HL-60/S4 treated with retinoic acid at 250 ng/mL for 4 days and 3 days (cell line): ENCODE measurements at regions not wholly inside any gene's neighbourhood (a gene's known extent, or its start where the extent isn't known, plus 50 kb on each side); places are given as distances from the start of the nearest gene placed in this dataset.
"Not testable (repeated sequence)": the region's sequence is repeated elsewhere in the genome, so short reads cannot be mapped to it uniquely, and the experiment has no call there.

Source experiments
- in situ Hi-C: fragments of 300-500 bp; cut with MboI; formaldehyde crosslinking; loops from 2 replicates; pipeline ENCODE4 v1.7.0; 2022; ENCODE audit warnings: low sequenced_read_pairs

GRCh38 chr5:124870070-124870469, 123.6 kb upstream of the ZNF608 start:
- in situ Hi-C loops = no loop called here

GRCh38 chr5:124871303-124871702, 124.9 kb upstream of the ZNF608 start:
- in situ Hi-C loops = no loop called here

GRCh38 chr5:124872086-124872485, 125.6 kb upstream of the ZNF608 start:
- in situ Hi-C loops = no loop called here

DNA sequence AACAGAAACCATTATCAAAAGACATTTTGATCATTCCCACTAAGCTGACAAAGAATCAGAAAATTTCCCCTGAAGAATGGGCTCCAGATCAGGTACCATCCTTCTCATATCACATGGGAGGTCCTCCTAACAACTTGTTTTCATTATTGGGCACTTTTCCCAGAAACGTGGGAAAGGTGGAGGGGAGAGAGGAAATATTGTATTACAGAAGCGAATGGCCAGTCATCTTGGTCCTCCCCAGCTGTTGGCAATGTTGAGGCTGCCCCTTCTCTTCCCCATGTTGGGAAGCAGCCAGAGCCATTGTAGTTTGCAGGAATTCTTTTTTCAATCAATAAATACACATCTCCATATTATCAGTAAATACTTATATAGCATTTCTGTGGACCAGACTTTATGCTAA, 126.2 kb upstream of the ZNF608 start:
- in situ Hi-C loops = no loop called here

GRCh38 chr5:124873188-124873587, 126.7 kb upstream of the ZNF608 start:
- in situ Hi-C loops = no loop called here

- in situ Hi-C loops = no loop called here
Observed at GRCh38 chr5:124873713-124874112, 127.3 kb upstream of the ZNF608 start.

- in situ Hi-C loops = no loop called here
Observed at GRCh38 chr5:124876566-124876965, 130.1 kb upstream of the ZNF608 start.

GRCh38 chr5:124876983-124877382, 130.5 kb upstream of the ZNF608 start:
- in situ Hi-C loops = no loop called here

- in situ Hi-C loops = no loop called here
Observed at GRCh38 chr5:124877501-124878146, 131.2 kb upstream of the ZNF608 start.

DNA sequence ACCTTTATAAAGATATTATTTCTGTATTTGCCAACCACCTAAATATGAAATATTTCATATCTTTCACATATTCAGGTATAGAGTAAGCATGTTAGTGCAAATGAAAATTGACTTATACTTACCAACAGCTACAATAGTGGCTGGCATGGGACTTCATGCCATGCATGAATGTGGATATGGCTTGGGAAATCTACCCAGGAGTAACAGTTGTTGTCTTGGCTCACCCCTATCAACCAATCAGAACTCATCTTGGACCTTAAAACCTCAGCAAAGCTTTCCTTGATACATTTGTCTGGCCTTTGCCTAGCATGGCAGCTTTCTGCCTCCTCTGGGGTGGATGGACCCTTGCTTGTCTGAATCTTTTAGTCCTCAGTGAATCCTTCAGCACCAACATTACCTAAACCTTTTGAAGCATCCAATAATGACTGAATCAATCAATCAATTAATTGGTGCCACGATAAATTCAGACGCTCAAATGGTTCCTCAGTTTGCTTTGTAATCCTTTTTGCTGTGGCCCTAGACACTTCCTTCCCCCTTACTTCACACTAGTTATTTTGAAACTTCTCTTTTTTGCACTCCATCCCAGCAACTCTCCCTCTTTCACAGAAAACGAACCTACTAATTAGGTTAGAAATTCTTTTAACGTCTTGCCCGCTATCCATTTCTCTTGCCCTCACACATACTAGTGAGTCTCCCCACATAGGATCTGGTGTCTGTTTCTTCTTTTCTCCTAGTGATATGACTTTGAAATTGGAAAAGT, 132.3 kb upstream of the ZNF608 start:
- in situ Hi-C loops = no loop called here

DNA sequence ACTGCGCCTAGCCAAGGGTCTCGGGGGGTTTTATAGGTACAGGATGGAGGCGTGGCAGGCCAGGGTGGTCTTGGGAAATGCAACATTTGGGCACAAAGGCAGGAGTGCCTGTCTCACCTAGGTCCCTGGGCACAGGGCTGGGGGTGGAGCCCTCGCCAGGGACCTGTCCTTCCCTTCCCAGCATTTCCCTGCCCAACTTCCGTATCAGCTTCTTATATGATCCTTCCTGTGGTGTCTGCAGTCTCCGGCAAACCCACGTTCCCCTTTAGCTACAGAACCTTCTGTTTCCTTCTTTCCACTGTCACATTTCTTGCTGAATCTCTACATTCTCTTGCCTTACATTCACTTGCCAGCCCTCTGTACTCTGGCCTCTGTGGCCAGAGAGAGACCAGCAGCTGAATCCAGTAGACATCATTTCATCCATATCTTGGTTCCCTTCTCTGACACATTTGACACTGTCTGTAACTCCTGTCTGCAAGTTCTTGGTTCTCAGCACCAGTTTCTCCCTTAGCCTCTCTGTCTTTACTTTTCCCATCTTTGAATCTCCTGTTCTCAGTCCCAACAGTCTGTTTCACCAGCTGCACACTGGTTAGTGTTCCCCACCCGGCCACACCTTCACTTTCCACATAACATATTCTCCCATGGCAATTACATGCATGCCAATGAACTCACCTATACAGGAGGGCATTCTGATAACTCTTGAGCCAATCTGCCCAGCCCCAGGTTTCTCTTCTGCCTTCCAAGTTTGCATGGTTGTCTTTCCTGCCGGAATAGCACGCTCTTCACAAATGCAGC, 134.7 kb upstream of the ZNF608 start:
- in situ Hi-C loops = no loop called here

DNA sequence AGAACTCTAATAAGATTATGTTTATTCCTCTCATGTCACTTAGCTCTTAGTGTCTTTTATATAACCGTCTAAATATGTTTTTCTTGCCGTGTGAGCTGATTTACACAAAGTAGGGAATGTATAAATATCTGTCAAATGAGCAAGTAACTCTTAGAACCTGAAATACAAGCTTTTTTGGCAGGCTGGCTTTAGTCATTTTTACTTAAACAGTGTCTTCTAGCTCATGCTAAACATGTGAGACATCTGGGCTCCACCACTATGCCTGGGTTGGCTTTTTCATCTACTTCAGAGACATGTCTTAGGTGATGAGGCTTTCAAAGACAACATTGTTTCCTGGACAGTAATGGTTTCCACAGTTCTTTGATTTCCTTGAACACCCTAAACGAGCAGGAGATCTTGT, 137.2 kb upstream of the ZNF608 start:
- in situ Hi-C loops = no loop called here

DNA sequence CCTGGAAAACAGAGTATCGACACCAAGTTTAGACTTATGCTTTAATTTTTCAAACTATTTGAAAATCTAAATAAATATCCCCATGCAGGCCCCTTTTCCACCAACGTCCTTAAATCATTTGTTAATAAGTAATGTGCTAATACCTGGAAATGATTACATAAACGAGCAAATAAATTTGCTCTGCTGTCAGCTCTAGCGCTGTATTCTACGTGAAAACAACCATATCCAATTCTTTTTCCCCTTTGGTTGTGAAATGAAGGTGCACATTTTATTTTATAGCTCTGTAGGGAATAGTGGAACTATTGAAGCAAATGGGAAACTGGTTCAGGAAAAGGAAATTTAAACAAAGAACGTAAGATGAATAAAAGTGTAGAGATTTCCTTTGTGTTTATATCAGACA, 137.7 kb upstream of the ZNF608 start:
- in situ Hi-C loops = no loop called here

DNA sequence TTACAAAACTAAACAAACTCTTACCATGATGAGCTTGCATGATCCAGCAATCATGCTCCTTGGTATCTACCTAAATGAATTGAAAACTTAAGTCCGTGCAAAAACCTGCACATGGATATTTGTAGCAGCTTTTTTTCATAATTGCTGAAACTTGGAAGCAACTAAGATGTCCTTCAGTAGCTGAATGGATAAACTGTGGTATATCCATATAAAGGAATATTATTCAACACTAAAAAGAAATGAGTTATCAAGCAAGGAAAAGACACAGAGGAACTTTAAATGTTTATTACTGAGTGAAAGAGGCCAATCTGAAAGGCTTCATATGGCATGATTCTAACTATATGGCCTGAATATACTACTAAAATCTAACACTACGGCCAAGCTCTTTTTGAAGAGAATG, 139.1 kb upstream of the ZNF608 start:
- in situ Hi-C loops = no loop called here

GRCh38 chr5:124887223-124887622, 140.8 kb upstream of the ZNF608 start:
- in situ Hi-C loops = no loop called here

DNA sequence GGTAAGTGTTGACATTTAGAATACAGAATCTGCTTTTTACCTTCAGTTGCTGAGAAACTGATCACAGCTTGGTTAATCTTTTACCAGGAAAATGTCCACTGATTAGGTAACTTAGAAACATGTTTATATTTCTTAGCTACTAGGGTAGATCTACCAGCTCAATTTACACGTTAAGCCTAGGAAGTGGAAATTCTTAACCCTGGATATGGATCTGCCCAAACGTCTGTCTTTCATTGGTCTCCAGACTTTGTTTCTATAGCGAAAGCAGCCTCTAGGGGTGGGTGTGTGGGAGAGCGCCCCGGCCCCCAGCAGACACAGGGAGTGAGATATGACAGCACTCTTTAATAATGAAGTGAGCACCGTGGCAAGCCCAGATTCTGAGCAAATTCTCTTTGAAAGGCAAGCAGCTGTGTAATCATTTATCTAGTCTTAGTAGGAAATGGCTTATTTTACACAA, 141.6 kb upstream of the ZNF608 start:
- in situ Hi-C loops = no loop called here

DNA sequence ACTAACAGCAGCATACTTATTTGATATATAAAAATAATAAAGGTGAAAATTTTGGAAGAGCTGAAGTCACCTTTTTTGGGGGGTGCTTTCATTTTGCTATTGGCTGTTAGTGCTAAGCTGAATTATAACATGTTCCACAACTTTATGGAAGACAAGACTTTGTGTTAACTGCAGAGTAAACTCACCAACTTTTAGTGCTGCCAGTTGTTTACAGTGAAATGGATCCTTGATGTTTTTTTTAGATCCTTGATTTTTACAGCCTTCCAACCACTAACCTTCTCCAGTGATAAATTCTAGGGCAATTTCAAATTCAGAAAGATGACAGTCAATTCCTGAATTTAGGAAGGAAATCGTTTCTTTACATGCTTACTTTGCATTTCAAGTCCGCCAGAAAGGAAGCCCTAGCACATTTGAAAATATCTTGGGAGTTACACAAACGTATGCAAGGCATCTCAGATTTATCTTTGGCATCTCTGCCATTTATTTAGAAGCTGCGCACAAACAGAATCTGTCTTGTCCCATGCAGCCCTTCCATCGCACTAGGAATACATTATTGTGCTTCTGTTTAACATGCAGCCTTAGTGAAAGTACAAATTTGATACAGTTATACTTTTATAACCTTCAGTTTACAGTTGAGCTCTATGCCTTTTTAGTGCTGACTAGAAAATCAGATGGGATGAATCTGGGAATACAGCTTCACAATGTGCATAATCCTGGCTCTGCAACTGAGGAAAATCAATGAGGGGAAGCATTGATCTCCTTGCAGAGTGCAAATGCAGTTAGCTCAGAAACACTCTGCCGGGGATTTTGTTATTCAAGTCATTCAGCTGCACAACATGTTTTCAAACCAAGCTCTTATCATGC, 142.4 kb upstream of the ZNF608 start:
- in situ Hi-C loops = no loop called here

- in situ Hi-C loops = no loop called here
Observed at GRCh38 chr5:124889486-124889825, 143.0 kb upstream of the ZNF608 start.

- in situ Hi-C loops = no loop called here
Observed at GRCh38 chr5:124889850-124890249, 143.4 kb upstream of the ZNF608 start.

DNA sequence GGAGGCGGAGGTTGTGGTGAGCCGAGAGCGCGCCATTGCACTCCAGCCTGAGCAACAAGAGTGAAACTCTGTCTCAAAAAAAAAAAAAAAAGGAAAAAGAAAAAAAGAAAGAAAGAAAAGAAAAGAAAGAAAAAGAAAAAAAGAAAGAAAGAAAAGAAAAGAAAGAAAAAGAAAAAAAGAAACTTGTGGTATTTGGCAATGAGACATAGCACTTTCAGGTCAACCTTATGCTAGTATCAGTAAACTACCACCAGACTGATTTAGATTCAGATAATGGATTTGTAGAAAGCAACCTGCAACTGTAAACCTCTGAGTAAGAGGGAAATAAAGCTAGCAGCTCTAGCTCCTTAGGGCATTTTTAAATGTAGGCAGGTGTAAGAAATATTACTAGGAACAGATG, 144.0 kb upstream of the ZNF608 start:
- in situ Hi-C loops = not testable (repeated sequence)

DNA sequence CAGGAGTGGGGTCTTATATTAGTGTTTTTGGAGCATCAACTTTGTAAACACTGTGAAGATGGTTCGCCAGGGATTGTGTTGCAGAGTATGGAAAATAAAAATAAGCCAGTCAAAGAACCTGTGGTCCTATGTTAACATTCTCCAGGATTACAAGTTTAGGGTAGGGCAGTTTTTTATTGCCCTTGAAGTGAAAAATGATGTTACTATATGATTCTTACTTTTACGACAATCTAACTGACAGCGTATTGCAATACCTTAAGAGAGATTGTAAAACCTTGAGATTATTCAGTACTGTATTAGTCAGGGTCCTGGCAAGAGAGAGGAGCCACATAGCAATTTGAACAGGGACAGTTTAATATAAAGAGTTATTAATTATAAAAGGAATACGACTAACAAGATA, 144.7 kb upstream of the ZNF608 start:
- in situ Hi-C loops = no loop called here
